ENCODE measurements at regions not wholly inside any gene's neighbourhood (a gene's known extent, or its start where the extent isn't known, plus 50 kb on each side); places are given as distances from the start of the nearest gene placed in this dataset.

GRCh38 chr5:36377192-36377591, 75.5 kb upstream of the RANBP3L start:
- Histone ChIP-seq H3K27me3 (ENCODE audit: control insufficient read depth, low read length) (no peaks in the 10 kb centered on the region), H3K9me2 (replicated peaks; ENCODE audit: control insufficient read depth, low read length) (no peaks in the 10 kb centered on the region), H3F3A (ENCODE audit: control insufficient read depth, insufficient read depth) (no peaks in the 10 kb centered on the region), H3K79me2 (ENCODE audit: control insufficient read depth, low read length) (no peaks in the 10 kb centered on the region), H3K4me2 (ENCODE audit: low read length) (no peak overlapping the region), H3K27ac (ENCODE audit: low read depth, low read length) (no peak overlapping the region), H4K20me1 (ENCODE audit: control insufficient read depth, insufficient read depth, low read depth, low read length) (no peaks in the 10 kb centered on the region), H3K4me3 (ENCODE audit: low read length) (no peak overlapping the region), H3K4me1 (ENCODE audit: control insufficient read depth, low read length) (peaks cover 12% of the 10 kb centered on the region), H3K9me3 (ENCODE audit: control insufficient read depth, insufficient read depth, low read length) (no peaks in the 10 kb centered on the region), H3K36me3 (ENCODE audit: control insufficient read depth, low read length) (no peaks in the 10 kb centered on the region)
- TF ChIP-seq CTCF (IDR thresholded peaks at IDR 0.05; ENCODE audit: low read depth, low read length, poor library complexity, severe bottlenecking), result no peak
- no peak for TF ChIP-seq EZH2phosphoT487 (IDR thresholded peaks at IDR 0.05; ENCODE audit: borderline replicate concordance, low read length)

- no peak for TF ChIP-seq EZH2phosphoT487 (IDR thresholded peaks at IDR 0.05; ENCODE audit: borderline replicate concordance, low read length)
- no peak for TF ChIP-seq CTCF (IDR thresholded peaks at IDR 0.05; ENCODE audit: low read depth, low read length, poor library complexity, severe bottlenecking)
- no peaks in the 10 kb centered on the region for H4K20me1 ChIP-seq (ENCODE audit: control insufficient read depth, insufficient read depth, low read depth, low read length)
- no peak overlapping the region for H3K4me3 ChIP-seq (ENCODE audit: low read length)
- H3K36me3 ChIP-seq (ENCODE audit: control insufficient read depth, low read length), result no peaks in the 10 kb centered on the region
- peaks cover 12% of the 10 kb centered on the region for H3K4me1 ChIP-seq (ENCODE audit: control insufficient read depth, low read length)
- no peak overlapping the region for H3K27ac ChIP-seq (ENCODE audit: low read depth, low read length)
- no peaks in the 10 kb centered on the region for H3K9me2 ChIP-seq (replicated peaks; ENCODE audit: control insufficient read depth, low read length)
- no peak overlapping the region for H3K4me2 ChIP-seq (ENCODE audit: low read length)
- H3F3A ChIP-seq (ENCODE audit: control insufficient read depth, insufficient read depth), result no peaks in the 10 kb centered on the region
- no peaks in the 10 kb centered on the region for H3K27me3 ChIP-seq (ENCODE audit: control insufficient read depth, low read length)
- H3K9me3 ChIP-seq (ENCODE audit: control insufficient read depth, insufficient read depth, low read length), result no peaks in the 10 kb centered on the region
- H3K79me2 ChIP-seq (ENCODE audit: control insufficient read depth, low read length), result no peaks in the 10 kb centered on the region
Measured at GRCh38 chr5:36378551-36378950, 76.8 kb upstream of the RANBP3L start.

GRCh38 chr5:36382890-36383289, 81.2 kb upstream of the RANBP3L start:
- Histone ChIP-seq H3K27ac (ENCODE audit: low read depth, low read length) (no peak overlapping the region), H3K79me2 (ENCODE audit: control insufficient read depth, low read length) (no peaks in the 10 kb centered on the region), H3K9me3 (ENCODE audit: control insufficient read depth, insufficient read depth, low read length) (no peaks in the 10 kb centered on the region), H3K9me2 (replicated peaks; ENCODE audit: control insufficient read depth, low read length) (no peaks in the 10 kb centered on the region), H3F3A (ENCODE audit: control insufficient read depth, insufficient read depth) (no peaks in the 10 kb centered on the region), H3K27me3 (ENCODE audit: control insufficient read depth, low read length) (no peaks in the 10 kb centered on the region), H3K4me1 (ENCODE audit: control insufficient read depth, low read length) (peaks cover 16% of the 10 kb centered on the region), H4K20me1 (ENCODE audit: control insufficient read depth, insufficient read depth, low read depth, low read length) (no peaks in the 10 kb centered on the region), H3K4me3 (ENCODE audit: low read length) (no peak overlapping the region), H3K4me2 (ENCODE audit: low read length) (no peak overlapping the region), H3K36me3 (ENCODE audit: control insufficient read depth, low read length) (no peaks in the 10 kb centered on the region)
- TF ChIP-seq EZH2phosphoT487 (IDR thresholded peaks at IDR 0.05; ENCODE audit: borderline replicate concordance, low read length) (no peak), CTCF (IDR thresholded peaks at IDR 0.05; ENCODE audit: low read depth, low read length, poor library complexity, severe bottlenecking) (no peak)

GRCh38 chr5:36383942-36384341, 82.2 kb upstream of the RANBP3L start:
- no peaks in the 10 kb centered on the region for H3K36me3 ChIP-seq (ENCODE audit: control insufficient read depth, low read length)
- H3F3A ChIP-seq (ENCODE audit: control insufficient read depth, insufficient read depth), result no peaks in the 10 kb centered on the region
- no peaks in the 10 kb centered on the region for H3K9me2 ChIP-seq (replicated peaks; ENCODE audit: control insufficient read depth, low read length)
- no peak overlapping the region for H3K4me2 ChIP-seq (ENCODE audit: low read length)
- TF ChIP-seq EZH2phosphoT487 (IDR thresholded peaks at IDR 0.05; ENCODE audit: borderline replicate concordance, low read length) (no peak), CTCF (IDR thresholded peaks at IDR 0.05; ENCODE audit: low read depth, low read length, poor library complexity, severe bottlenecking) (no peak)
- H3K27me3 ChIP-seq (ENCODE audit: control insufficient read depth, low read length), result no peaks in the 10 kb centered on the region
- H3K4me1 ChIP-seq (ENCODE audit: control insufficient read depth, low read length), result peaks cover 19% of the 10 kb centered on the region
- H3K79me2 ChIP-seq (ENCODE audit: control insufficient read depth, low read length), result no peaks in the 10 kb centered on the region
- H3K27ac ChIP-seq (ENCODE audit: low read depth, low read length), result no peak overlapping the region
- no peak overlapping the region for H3K4me3 ChIP-seq (ENCODE audit: low read length)
- H3K9me3 ChIP-seq (ENCODE audit: control insufficient read depth, insufficient read depth, low read length), result no peaks in the 10 kb centered on the region
- H4K20me1 ChIP-seq (ENCODE audit: control insufficient read depth, insufficient read depth, low read depth, low read length), result no peaks in the 10 kb centered on the region

All from DOHH2 (cell line).